Peyer's patch (tissue), 4 donors: ENCODE measurements at regions not wholly inside any gene's neighbourhood (a gene's known extent, or its start where the extent isn't known, plus 50 kb on each side); places are given as distances from the start of the nearest gene placed in this dataset.

Experiments used
- DNase-seq, 3 donors: peaks; one replicate each; pipeline ENCODE4 v3.0.0-alpha.2; 2017 to 2019
- H3K27ac ChIP-seq, 4 donors: fragments of 200-600 bp; sonication (generic); one replicate each; pipeline ENCODE4 v1.5.1; 2016 to 2019
- H3K27me3 ChIP-seq, 2 donors: fragments of 200-600 bp; sonication (generic); one replicate each; pipeline ENCODE4 v1.5.1; 2019
- H3K36me3 ChIP-seq, 3 donors: fragments of 200-600 bp; sonication (generic); one replicate each; pipeline ENCODE4 v1.5.1; 2016 to 2019
- H3K4me1 ChIP-seq, 4 donors: fragments of 200-600 bp; sonication (generic); one replicate each; pipeline ENCODE4 v1.5.1; 2016 to 2019
- H3K4me3 ChIP-seq, 4 donors: fragments of 200-600 bp; sonication (generic); 1 replicate in 3 of 4; 2 replicates in 1 of 4; pipeline ENCODE4 v1.5.1; 2016 to 2019; ENCODE audit warnings: mild to moderate bottlenecking in 1 of 4
- H3K9me3 ChIP-seq, 4 donors: fragments of 200-600 bp; sonication (generic); one replicate each; pipeline ENCODE4 v1.5.1; 2016 to 2019; ENCODE audit warnings: mild to moderate bottlenecking in 1 of 4
- CTCF ChIP-seq, 6 experiments: fragments of 450-650 bp in 4 of 6; fragments of 200-600 bp in 2 of 6; sonication (generic) in 1 of 6; IDR thresholded peaks; one replicate each; pipeline ENCODE4 v1.5.1; 2017 to 2019; ENCODE audit warnings: antibody characterized with exemption in 6 of 6, mild to moderate bottlenecking in 3 of 6, moderate library complexity in 1 of 6
- POLR2A ChIP-seq, 2 donors: fragments of 450-650 bp; IDR thresholded peaks; one replicate each; pipeline ENCODE4 v1.5.1; 2017; ENCODE audit warnings: antibody characterized with exemption in 2 of 2, mild to moderate bottlenecking in 2 of 2, moderate library complexity in 2 of 2

- no peak for DNase-seq
- TF ChIP-seq CTCF (IDR thresholded peaks at IDR 0.05) (no peak), POLR2A (IDR thresholded peaks at IDR 0.05) (no peak)
- Histone ChIP-seq H3K4me1 (no peaks in the 10 kb centered on the region), H3K36me3 (no peaks in the 10 kb centered on the region), H3K27ac (no peak overlapping the region), H3K9me3 (no peaks in the 10 kb centered on the region), H3K27me3 (no peaks in the 10 kb centered on the region), H3K4me3 (no peak overlapping the region)
Measured at GRCh38 chr9:93864032-93864431, 91.1 kb downstream of the BARX1 start.

GRCh38 chr9:93862877-93863545 lies 92.1 kb downstream of the BARX1 start:
- H3K27me3 ChIP-seq, result no peaks in the 10 kb centered on the region

GRCh38 chr9:93861736-93862358 lies 93.3 kb downstream of the BARX1 start:
- Histone ChIP-seq H3K9me3 (no peaks in the 10 kb centered on the region), H3K27me3 (no peaks in the 10 kb centered on the region), H3K27ac (no peak overlapping the region), H3K36me3 (no peaks in the 10 kb centered on the region), H3K4me3 (no peak overlapping the region), H3K4me1 (no peaks in the 10 kb centered on the region)
- DNase-seq, result no peak
- TF ChIP-seq POLR2A (IDR thresholded peaks at IDR 0.05) (no peak), CTCF (IDR thresholded peaks at IDR 0.05) (no peak)

More at GRCh38 chr9:93862877-93863545, 92.1 kb downstream of the BARX1 start:
- no peaks in the 10 kb centered on the region for H3K9me3 ChIP-seq
- no peak overlapping the region for H3K4me3 ChIP-seq
- no peaks in the 10 kb centered on the region for H3K36me3 ChIP-seq
- no peak overlapping the region for H3K27ac ChIP-seq
- no peak for TF ChIP-seq POLR2A (IDR thresholded peaks at IDR 0.05)
- TF ChIP-seq CTCF (IDR thresholded peaks at IDR 0.05), result no peak
- DNase-seq, result no peak
- no peaks in the 10 kb centered on the region for H3K4me1 ChIP-seq

GRCh38 chr9:93860694-93861658 lies 94.2 kb downstream of the BARX1 start:
- Histone ChIP-seq H3K36me3 (no peaks in the 10 kb centered on the region), H3K4me1 (no peaks in the 10 kb centered on the region), H3K4me3 (no peak overlapping the region), H3K27ac (no peak overlapping the region), H3K9me3 (no peaks in the 10 kb centered on the region), H3K27me3 (no peaks in the 10 kb centered on the region)
- TF ChIP-seq POLR2A (IDR thresholded peaks at IDR 0.05), result no peak
- no peak for TF ChIP-seq CTCF (IDR thresholded peaks at IDR 0.05)
- DNase-seq, result no peak

- Histone ChIP-seq H3K27ac (no peak overlapping the region), H3K4me1 (no peaks in the 10 kb centered on the region), H3K4me3 (no peak overlapping the region), H3K36me3 (no peaks in the 10 kb centered on the region), H3K9me3 (no peaks in the 10 kb centered on the region), H3K27me3 (no peaks in the 10 kb centered on the region)
- TF ChIP-seq POLR2A (IDR thresholded peaks at IDR 0.05) (no peak), CTCF (IDR thresholded peaks at IDR 0.05) (no peak)
- DNase-seq, result no peak
Measured at GRCh38 chr9:93859431-93860215, 95.5 kb downstream of the BARX1 start.
